ENCODE measurements at regions not wholly inside any gene's neighbourhood (a gene's known extent, or its start where the extent isn't known, plus 50 kb on each side); places are given as distances from the start of the nearest gene placed in this dataset.

DNA sequence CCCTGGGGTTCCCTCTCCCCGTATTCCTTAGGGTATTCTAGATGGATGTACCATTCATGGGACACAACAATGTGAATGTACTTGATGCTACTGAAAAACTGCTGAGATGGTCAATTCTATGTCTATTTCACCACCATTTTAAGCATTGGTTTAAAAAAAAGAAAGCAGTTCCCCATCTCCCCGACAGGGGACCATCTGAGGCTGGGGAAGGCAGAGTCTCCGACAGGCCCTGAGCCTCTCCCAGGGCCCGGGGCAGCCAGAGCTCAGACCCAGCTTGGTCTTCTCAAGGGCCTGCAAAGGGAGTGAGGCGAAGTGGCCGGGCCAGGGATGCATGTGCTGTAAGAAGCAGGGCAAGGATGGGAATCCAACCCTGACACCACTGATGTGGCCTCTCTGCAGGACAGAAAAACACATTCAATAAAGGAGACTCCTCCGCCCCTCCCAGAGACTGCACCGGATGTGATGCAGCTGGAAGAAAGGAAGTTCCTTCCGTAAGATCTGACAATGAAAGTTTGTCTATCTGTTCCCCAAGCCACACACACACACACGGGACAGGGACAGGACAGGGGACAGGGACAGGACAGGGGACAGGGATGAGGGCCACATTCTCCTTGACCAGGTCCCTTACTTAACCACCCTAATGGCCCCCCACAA lies 234.1 kb downstream of the BCL11B start:
- Mint-ChIP-seq H3K9me3 (no peaks in the 10 kb centered on the region), H3K27me3 (peaks cover 18% of the 10 kb centered on the region), H3K4me3 (no peak overlapping the region), H3K36me3 (ENCODE audit: insufficient read depth) (no peaks in the 10 kb centered on the region), H3K27ac (ENCODE audit: low read depth) (no peak overlapping the region), H3K4me1 (peaks cover 5% of the 10 kb centered on the region)
- ATAC-seq (replicated peaks; ENCODE audit: extremely low read depth, poor library complexity, severe bottlenecking) (no peak), DNase-seq (ENCODE audit: low spot score in 2 of 2) (no peak)

DNA sequence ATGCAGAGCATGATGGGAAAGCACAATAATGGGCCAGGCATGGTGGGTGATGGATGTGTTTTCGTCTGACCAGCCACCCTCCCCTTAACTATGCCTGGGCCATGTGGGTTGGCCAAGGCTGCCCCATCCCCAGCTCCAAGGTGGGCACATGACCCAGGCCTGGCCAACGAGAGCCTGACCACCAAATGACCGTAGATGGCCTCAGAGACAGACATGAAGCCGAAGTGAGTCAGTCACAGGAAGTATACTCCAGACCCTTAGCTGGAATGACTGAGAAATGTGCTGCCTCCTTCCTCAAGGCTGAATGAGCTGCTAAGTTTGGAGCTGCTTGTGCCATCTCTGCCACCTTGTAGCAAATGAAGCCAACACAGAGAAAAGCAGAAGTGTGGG lies 233.6 kb downstream of the BCL11B start:
- H3K27me3 Mint-ChIP-seq = peaks cover 18% of the 10 kb centered on the region

DNA sequence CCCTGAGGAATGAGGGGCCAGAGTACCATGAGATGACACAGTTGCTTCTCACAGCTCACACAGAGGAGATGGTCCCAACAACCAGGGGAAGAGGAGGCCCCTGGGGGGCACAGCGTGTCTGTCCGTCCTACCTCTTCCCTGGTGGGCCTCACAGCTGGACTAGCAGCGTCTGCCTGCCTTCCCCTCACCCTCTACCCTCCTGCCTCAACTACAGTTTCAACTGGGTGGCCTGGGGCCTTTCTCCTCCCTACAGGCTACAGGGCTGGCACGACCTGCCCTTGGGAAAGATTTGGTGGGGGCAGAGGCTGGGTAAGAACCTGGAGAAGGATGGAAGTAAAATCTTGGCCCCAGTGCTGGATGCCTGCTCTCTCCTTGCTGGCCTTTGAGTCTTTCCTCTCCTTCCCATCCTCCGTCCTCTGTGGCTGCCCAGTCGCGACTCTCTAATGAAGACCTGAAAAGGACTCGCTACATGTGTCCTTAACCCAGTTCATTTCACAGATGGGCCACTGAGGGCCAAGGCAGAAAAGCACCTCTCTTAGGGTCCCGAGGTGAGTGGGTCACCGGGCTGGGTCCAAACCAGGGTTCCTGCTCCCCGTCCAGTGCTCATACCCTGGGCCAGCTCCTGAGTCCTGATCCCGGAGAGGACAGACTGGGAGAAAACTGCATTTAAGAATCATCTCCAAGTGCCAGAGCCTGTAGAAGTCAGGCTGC lies 232.5 kb downstream of the BCL11B start:
- DNase-seq (ENCODE audit: low spot score in 2 of 2) (no peak), ATAC-seq (replicated peaks; ENCODE audit: extremely low read depth, poor library complexity, severe bottlenecking) (no peak)
- no peaks in the 10 kb centered on the region for H3K9me3 Mint-ChIP-seq
- no peak overlapping the region for H3K27ac Mint-ChIP-seq (ENCODE audit: low read depth)
- no peak overlapping the region for H3K4me3 Mint-ChIP-seq
- H3K36me3 Mint-ChIP-seq (ENCODE audit: insufficient read depth) = no peaks in the 10 kb centered on the region
- H3K4me1 Mint-ChIP-seq = no peaks in the 10 kb centered on the region
- peaks cover 9% of the 10 kb centered on the region for H3K27me3 Mint-ChIP-seq

More for the DNA sequence above, 233.6 kb downstream of the BCL11B start:
- H3K9me3 Mint-ChIP-seq = no peaks in the 10 kb centered on the region
- H3K36me3 Mint-ChIP-seq (ENCODE audit: insufficient read depth) = no peaks in the 10 kb centered on the region
- H3K27ac Mint-ChIP-seq (ENCODE audit: low read depth) = no peak overlapping the region
- no peak overlapping the region for H3K4me3 Mint-ChIP-seq
- ATAC-seq (replicated peaks; ENCODE audit: extremely low read depth, poor library complexity, severe bottlenecking) = no peak
- peaks cover 5% of the 10 kb centered on the region for H3K4me1 Mint-ChIP-seq
- no peak for DNase-seq (ENCODE audit: low spot score in 2 of 2)

DNA sequence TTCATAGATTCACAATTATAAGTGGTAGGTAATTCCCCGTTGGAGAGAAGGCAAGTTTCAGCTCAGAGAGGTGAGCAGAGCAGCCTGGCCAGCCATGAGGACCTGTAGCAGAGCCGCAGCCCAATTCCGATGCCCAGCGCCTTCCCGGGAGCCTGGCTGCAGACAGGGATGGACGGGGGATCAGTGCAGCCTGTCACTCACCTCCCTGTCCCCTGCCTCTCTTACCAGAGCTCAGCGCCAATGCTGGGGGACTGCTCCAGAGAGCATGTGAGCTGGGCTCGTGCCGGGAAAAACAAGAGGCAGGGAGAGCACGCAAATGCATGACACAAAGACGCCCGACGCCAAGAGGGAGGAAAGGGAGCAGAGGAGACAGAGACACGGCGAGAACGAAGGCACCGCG lies 231.9 kb downstream of the BCL11B start:
- Mint-ChIP-seq H3K36me3 (ENCODE audit: insufficient read depth) (no peaks in the 10 kb centered on the region), H3K4me3 (no peak overlapping the region), H3K4me1 (peaks cover 5% of the 10 kb centered on the region), H3K27ac (ENCODE audit: low read depth) (no peak overlapping the region), H3K9me3 (no peaks in the 10 kb centered on the region), H3K27me3 (peaks cover 3% of the 10 kb centered on the region)
- no peak for DNase-seq (ENCODE audit: low spot score in 2 of 2)
- ATAC-seq (replicated peaks; ENCODE audit: extremely low read depth, poor library complexity, severe bottlenecking) = no peak

DNA sequence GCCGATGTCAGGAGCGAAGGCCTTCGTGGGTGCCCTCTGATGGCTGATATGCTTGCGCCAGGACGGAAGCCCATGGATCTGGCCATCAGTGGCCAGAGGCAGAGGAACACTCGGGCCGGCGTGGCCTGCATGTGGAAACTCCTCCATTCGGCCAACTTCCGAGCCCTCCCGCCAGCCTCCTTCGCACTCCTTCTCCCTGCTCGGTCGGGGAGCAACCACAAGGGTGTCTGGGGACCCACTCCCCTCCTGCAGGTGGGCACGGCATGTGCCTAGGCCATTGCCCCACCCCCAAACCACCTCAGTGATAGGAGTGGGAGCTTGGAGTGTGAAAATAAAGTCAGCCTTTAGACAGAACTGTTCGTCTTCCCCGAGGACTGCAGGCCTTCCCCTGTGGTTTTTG lies 231.3 kb downstream of the BCL11B start:
- Mint-ChIP-seq H3K9me3 (no peaks in the 10 kb centered on the region), H3K27me3 (no peaks in the 10 kb centered on the region), H3K4me1 (peaks cover 12% of the 10 kb centered on the region), H3K27ac (ENCODE audit: low read depth) (no peak overlapping the region), H3K36me3 (ENCODE audit: insufficient read depth) (no peaks in the 10 kb centered on the region), H3K4me3 (no peak overlapping the region)
- DNase-seq (ENCODE audit: low spot score in 2 of 2) (no peak), ATAC-seq (replicated peaks; ENCODE audit: extremely low read depth, poor library complexity, severe bottlenecking) (no peak)

DNA sequence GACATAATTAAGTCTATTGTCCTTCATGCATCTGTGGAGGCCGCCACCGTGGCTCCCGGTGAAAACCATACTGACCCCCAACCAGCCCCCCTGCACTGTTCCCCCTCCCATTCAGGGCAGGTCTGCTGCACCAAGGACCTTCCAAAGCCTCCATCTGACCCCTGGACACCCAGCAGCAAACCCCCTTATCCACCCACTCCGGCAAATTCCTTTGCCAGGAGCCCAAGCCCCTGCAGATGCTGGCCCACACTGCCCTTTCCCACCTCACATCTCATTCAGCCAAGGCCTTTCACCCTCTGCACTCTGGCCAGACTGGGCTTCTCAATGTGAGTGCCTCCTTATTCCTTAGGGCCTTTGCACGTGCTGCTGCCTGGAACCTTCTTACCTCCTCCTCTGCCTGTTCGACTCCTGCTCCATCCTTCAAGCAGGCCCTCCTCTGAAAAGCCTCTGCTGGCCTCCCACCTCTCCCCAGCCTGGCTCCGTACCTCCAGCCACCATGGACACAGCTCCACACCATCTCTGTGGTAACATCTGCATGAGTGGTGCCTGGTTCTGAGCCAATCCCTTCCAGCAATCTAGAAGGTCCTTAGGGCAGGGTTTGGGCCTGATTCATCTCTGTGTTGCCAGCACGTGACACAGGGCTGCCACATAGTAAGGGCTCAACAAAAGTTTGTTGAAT lies 230.7 kb downstream of the BCL11B start:
- no peaks in the 10 kb centered on the region for H3K27me3 Mint-ChIP-seq
- no peaks in the 10 kb centered on the region for H3K36me3 Mint-ChIP-seq (ENCODE audit: insufficient read depth)
- ATAC-seq (replicated peaks; ENCODE audit: extremely low read depth, poor library complexity, severe bottlenecking) = no peak
- no peak for DNase-seq (ENCODE audit: low spot score in 2 of 2)
- no peaks in the 10 kb centered on the region for H3K9me3 Mint-ChIP-seq
- H3K4me3 Mint-ChIP-seq = no peak overlapping the region
- H3K27ac Mint-ChIP-seq (ENCODE audit: low read depth) = no peak overlapping the region
- peaks cover 16% of the 10 kb centered on the region for H3K4me1 Mint-ChIP-seq

DNA sequence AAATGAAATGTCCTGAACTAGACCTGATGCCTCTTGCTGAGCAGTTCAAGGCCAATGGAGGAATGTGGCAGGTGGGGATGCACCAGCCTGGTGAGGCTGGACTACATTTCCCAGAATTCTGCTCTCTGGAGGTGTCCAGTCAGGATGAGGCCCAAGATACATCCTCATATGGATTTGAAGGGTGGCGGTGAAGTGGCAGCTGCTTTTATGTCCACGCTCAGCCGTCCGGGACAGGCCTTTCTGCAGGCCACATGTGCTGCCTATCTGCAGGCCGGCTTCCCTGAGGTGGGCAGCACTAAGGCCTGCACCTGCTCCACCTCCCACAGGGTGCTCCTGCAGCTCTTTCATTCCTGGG lies 230.2 kb downstream of the BCL11B start:
- Mint-ChIP-seq H3K4me3 (no peak overlapping the region), H3K27me3 (no peaks in the 10 kb centered on the region), H3K36me3 (ENCODE audit: insufficient read depth) (no peaks in the 10 kb centered on the region), H3K9me3 (no peaks in the 10 kb centered on the region), H3K4me1 (peaks cover 21% of the 10 kb centered on the region), H3K27ac (ENCODE audit: low read depth) (no peak overlapping the region)
- DNase-seq (ENCODE audit: low spot score in 2 of 2) (no peak), ATAC-seq (replicated peaks; ENCODE audit: extremely low read depth, poor library complexity, severe bottlenecking) (no peak)

DNA sequence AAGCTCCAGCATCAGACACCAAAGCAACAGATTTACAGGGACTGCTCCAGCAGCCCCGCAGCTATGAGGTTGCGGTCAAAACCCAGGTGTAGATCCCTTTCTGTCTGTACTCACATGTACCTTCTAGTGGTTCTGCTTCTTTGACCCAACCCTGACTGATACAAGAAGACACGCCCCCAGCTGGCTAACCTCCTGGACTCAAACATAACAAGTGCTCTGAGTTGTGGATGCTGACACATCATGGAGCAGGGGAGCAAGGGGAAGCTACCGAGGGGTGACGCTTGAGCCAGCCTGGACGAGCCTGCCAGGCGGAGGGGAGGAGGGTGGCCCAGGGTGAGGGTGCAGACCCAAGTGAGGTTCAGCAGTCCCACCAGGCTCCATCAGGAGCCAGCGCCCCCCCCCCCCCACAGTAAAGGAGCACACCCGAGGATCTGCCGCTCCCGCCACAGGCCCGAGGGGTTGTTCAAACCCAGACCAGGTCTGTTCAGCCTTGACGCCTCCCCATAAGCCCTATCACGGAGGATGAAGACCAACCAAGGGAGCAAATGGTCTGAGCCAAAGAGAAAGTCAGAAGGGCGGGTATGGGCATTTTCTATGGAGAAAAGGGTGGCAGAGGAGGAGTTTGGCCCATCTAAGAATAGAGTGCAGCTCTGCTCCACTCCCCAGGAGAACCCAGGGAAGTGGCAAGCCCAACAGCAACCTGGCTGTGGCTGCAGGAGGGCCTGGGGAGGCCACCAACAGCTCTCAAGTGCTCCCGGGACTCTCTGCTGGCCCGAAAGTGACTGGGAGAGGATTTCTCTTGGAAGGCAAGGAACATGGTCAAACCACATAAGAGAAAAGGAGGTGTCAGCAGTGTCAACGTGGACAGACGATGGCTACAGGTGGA lies 229.4 kb downstream of the BCL11B start:
- Mint-ChIP-seq H3K9me3 (no peaks in the 10 kb centered on the region), H3K27ac (ENCODE audit: low read depth) (no peak overlapping the region), H3K4me3 (no peak overlapping the region), H3K4me1 (peaks cover 29% of the 10 kb centered on the region), H3K27me3 (no peaks in the 10 kb centered on the region), H3K36me3 (ENCODE audit: insufficient read depth) (no peaks in the 10 kb centered on the region)
- DNase-seq (ENCODE audit: low spot score in 2 of 2) = no peak
- no peak for ATAC-seq (replicated peaks; ENCODE audit: extremely low read depth, poor library complexity, severe bottlenecking)

DNA sequence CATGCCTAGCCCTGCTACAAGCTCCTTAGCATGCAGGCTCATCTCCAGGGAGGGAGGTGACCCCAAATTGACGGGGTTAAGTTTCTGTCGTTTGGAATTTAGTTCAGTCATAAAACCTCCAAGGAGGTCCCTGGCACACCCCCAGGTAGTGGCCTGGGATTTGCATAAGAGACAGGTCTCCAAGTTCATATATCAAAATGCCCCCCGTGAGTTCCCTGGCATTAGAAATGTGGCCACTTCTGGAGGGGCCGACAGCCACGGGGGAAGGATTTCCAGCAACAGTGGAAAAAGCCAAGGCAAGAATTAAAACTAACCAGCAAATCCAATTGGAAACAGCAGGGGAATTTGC lies 228.8 kb downstream of the BCL11B start:
- peaks cover 35% of the 10 kb centered on the region for H3K4me1 Mint-ChIP-seq
- H3K4me3 Mint-ChIP-seq = no peak overlapping the region
- no peaks in the 10 kb centered on the region for H3K27me3 Mint-ChIP-seq
- no peaks in the 10 kb centered on the region for H3K36me3 Mint-ChIP-seq (ENCODE audit: insufficient read depth)
- no peak overlapping the region for H3K27ac Mint-ChIP-seq (ENCODE audit: low read depth)
- no peaks in the 10 kb centered on the region for H3K9me3 Mint-ChIP-seq
- ATAC-seq (replicated peaks; ENCODE audit: extremely low read depth, poor library complexity, severe bottlenecking) (no peak), DNase-seq (ENCODE audit: low spot score in 2 of 2) (no peak)

DNA sequence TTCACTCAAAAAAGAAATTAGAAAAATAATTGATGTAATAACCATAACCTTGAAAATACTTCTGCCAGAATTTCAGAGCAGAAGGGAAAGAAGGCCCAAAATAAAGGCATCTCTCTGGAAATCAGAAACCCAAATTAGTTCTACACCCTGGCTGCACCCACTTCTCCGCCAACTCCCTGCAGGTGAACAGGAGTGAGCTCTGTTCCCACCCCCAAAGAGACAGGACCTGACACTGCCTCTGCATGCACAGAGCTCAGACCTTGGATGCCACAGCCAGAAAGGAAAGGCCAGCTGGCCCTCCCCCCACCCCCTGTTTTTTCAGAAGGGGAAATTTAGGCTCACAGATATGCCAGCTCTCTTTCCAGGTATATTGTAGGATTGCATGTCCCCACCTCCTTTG lies 228.2 kb downstream of the BCL11B start:
- Mint-ChIP-seq H3K27me3 (no peaks in the 10 kb centered on the region), H3K9me3 (no peaks in the 10 kb centered on the region), H3K4me1 (peaks cover 40% of the 10 kb centered on the region), H3K27ac (ENCODE audit: low read depth) (no peak overlapping the region), H3K4me3 (no peak overlapping the region), H3K36me3 (ENCODE audit: insufficient read depth) (no peaks in the 10 kb centered on the region)
- DNase-seq (ENCODE audit: low spot score in 2 of 2) (no peak), ATAC-seq (replicated peaks; ENCODE audit: extremely low read depth, poor library complexity, severe bottlenecking) (no peak)

DNA sequence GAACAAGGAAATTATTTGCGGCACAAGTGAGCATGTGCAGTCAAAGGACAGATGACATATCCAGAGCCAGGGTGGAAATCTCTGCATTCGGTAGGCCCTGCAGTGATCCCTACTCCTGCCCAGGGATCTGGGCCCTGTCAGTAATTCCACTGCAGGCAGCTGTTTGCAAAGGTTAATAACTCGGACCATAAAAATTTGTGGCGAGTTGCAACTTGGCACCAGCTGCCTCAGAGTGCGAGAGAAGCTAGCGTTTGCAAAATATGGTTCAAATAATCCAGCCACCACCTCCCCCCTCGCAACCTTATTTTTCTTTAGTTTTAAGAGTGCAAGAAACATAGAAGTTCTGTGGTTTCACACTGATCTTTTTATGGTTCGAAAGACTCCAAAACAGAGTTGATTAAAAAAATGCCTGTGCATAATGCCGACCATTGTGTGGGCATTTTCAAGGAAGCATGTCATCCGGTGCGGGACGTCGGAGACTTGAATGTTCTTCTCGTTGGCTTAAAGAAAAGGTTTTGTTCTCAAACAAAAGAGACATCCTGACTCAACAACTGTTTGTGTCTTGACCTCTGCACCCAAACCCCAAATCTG lies 224.5 kb downstream of the BCL11B start:
- H3K4me1 Mint-ChIP-seq = peaks cover 58% of the 10 kb centered on the region
- ATAC-seq (replicated peaks; ENCODE audit: extremely low read depth, poor library complexity, severe bottlenecking) = no peak
- peak overlapping the region; percentile 80 for H3K27ac Mint-ChIP-seq (ENCODE audit: low read depth)
- peaks cover 11% of the 10 kb centered on the region for H3K9me3 Mint-ChIP-seq
- H3K36me3 Mint-ChIP-seq (ENCODE audit: insufficient read depth) = no peaks in the 10 kb centered on the region
- H3K4me3 Mint-ChIP-seq = peak overlapping the region; percentile 26
- no peak for DNase-seq (ENCODE audit: low spot score in 2 of 2)
- no peaks in the 10 kb centered on the region for H3K27me3 Mint-ChIP-seq

DNA sequence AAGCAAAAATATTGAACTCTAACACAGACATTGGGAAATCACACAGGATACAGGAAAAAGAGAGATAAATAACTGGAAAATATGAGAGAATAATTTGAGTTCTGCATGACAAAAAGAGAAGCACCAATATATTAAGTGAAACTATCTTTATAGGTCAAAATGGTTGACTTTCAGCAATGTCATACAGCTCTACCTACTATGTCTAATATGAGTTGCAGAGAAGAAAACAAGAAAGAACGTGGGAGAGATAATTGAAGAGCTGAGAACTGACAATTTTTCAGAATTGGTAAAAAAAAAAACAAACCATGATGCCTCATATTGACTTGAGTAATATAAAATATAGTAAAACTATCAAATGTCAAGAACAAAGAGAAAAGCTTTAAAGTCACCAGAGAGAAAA lies 221.7 kb downstream of the BCL11B start:
- peaks cover 11% of the 10 kb centered on the region for H3K9me3 Mint-ChIP-seq
- no peaks in the 10 kb centered on the region for H3K27me3 Mint-ChIP-seq
- ATAC-seq (replicated peaks; ENCODE audit: extremely low read depth, poor library complexity, severe bottlenecking) (no peak), DNase-seq (ENCODE audit: low spot score in 2 of 2) (no peak)
- no peak overlapping the region for H3K4me3 Mint-ChIP-seq
- peaks cover 55% of the 10 kb centered on the region for H3K4me1 Mint-ChIP-seq
- H3K27ac Mint-ChIP-seq (ENCODE audit: low read depth) = no peak overlapping the region
- H3K36me3 Mint-ChIP-seq (ENCODE audit: insufficient read depth) = no peaks in the 10 kb centered on the region

Measured in central memory CD8-positive, alpha-beta T cell (primary cell).